Neural crest cell (in vitro differentiated cells): ENCODE measurements at regions not wholly inside any gene's neighbourhood (a gene's known extent, or its start where the extent isn't known, plus 50 kb on each side); places are given as distances from the start of the nearest gene placed in this dataset.

Experiments
- DNase-seq: peaks from one replicate; pipeline ENCODE4 v3.0.0; 2021; ENCODE audit warnings: low read depth, mixed read lengths, low spot score
- H3K27ac Mint-ChIP-seq: one replicate; pipeline ENCODE4 v1.8.0; 2021; ENCODE audit warnings: mild to moderate bottlenecking, mixed read lengths; ENCODE audit not compliant: unreplicated experiment
- H3K27me3 Mint-ChIP-seq: 2 replicates; pipeline ENCODE4 v1.8.0; 2021; ENCODE audit warnings: low read depth, mild to moderate bottlenecking, mixed read lengths
- H3K36me3 Mint-ChIP-seq: 2 replicates; pipeline ENCODE4 v1.8.0; 2021; ENCODE audit warnings: low read depth, mild to moderate bottlenecking, mixed read lengths
- H3K4me1 Mint-ChIP-seq: 2 replicates; pipeline ENCODE4 v1.8.0; 2021; ENCODE audit warnings: mixed read lengths
- H3K4me3 Mint-ChIP-seq: one replicate; pipeline ENCODE4 v1.8.0; 2021; ENCODE audit warnings: mild to moderate bottlenecking, mixed read lengths
- H3K9me3 Mint-ChIP-seq: 2 replicates; pipeline ENCODE4 v1.8.0; 2021; ENCODE audit warnings: mixed read lengths
- CTCF ChIP-seq: fragments of 200-600 bp; sonication (generic); conservative IDR thresholded peaks from 2 replicates; pipeline ENCODE4 v1.5.0; 2021; ENCODE audit warnings: antibody characterized with exemption, mild to moderate bottlenecking

- no peaks in the 10 kb centered on the region for H3K36me3 Mint-ChIP-seq
- H3K27ac Mint-ChIP-seq = no peak overlapping the region
- no peak for DNase-seq
- H3K4me3 Mint-ChIP-seq = no peak overlapping the region
- no peaks in the 10 kb centered on the region for H3K27me3 Mint-ChIP-seq
- TF ChIP-seq CTCF = no peak
- H3K4me1 Mint-ChIP-seq = peaks cover 16% of the 10 kb centered on the region
- H3K9me3 Mint-ChIP-seq = no peaks in the 10 kb centered on the region
These were observed 582.1 kb upstream of the SALL1 start for GRCh38 chr16:51733181-51733580.

GRCh38 chr16:51731160-51731559, 580.1 kb upstream of the SALL1 start:
- peaks cover 6% of the 10 kb centered on the region for H3K9me3 Mint-ChIP-seq
- no peaks in the 10 kb centered on the region for H3K27me3 Mint-ChIP-seq
- no peak overlapping the region for H3K27ac Mint-ChIP-seq
- H3K4me1 Mint-ChIP-seq = peaks cover 16% of the 10 kb centered on the region
- peaks cover 4% of the 10 kb centered on the region for H3K36me3 Mint-ChIP-seq
- H3K4me3 Mint-ChIP-seq = no peak overlapping the region
- no peak for TF ChIP-seq CTCF
- no peak for DNase-seq

- Mint-ChIP-seq H3K9me3 (peaks cover 8% of the 10 kb centered on the region), H3K27ac (no peak overlapping the region), H3K4me3 (peak overlapping the region; percentile 5), H3K4me1 (peaks cover 29% of the 10 kb centered on the region), H3K36me3 (peaks cover 4% of the 10 kb centered on the region), H3K27me3 (no peaks in the 10 kb centered on the region)
- no peak for TF ChIP-seq CTCF
- DNase-seq = no peak
These were observed 572.1 kb upstream of the SALL1 start for GRCh38 chr16:51723036-51723724.

GRCh38 chr16:51722467-51722866, 571.4 kb upstream of the SALL1 start:
- no peak for TF ChIP-seq CTCF
- Mint-ChIP-seq H3K27me3 (no peaks in the 10 kb centered on the region), H3K27ac (no peak overlapping the region), H3K4me1 (peaks cover 29% of the 10 kb centered on the region), H3K9me3 (peaks cover 8% of the 10 kb centered on the region), H3K4me3 (no peak overlapping the region), H3K36me3 (peaks cover 2% of the 10 kb centered on the region)
- DNase-seq = no peak

- no peaks in the 10 kb centered on the region for H3K36me3 Mint-ChIP-seq
- TF ChIP-seq CTCF = no peak
- H3K4me1 Mint-ChIP-seq = peaks cover 20% of the 10 kb centered on the region
- DNase-seq = no peak
- H3K27me3 Mint-ChIP-seq = no peaks in the 10 kb centered on the region
- no peaks in the 10 kb centered on the region for H3K9me3 Mint-ChIP-seq
- H3K4me3 Mint-ChIP-seq = no peak overlapping the region
- H3K27ac Mint-ChIP-seq = no peak overlapping the region
These were observed 568.3 kb upstream of the SALL1 start for GRCh38 chr16:51719376-51719775.
